Nephron (organoid): ENCODE measurements at regions not wholly inside any gene's neighbourhood (a gene's known extent, or its start where the extent isn't known, plus 50 kb on each side); places are given as distances from the start of the nearest gene placed in this dataset.
A peak's percentile ranks its signal among the peaks of the same experiment; 100 is the strongest.

ENCODE experiments used
- H3K27ac Mint-ChIP-seq, 3 experiments: 2 replicates each; pipeline ENCODE4 v1.8.0; 2020; ENCODE audit warnings: mixed read lengths in 3 of 3, mild to moderate bottlenecking in 2 of 3, moderate library complexity in 1 of 3
- H3K27me3 Mint-ChIP-seq: 2 replicates; pipeline ENCODE4 v1.8.0; 2021; ENCODE audit warnings: low read depth, mild to moderate bottlenecking, moderate library complexity, mixed read lengths
- H3K36me3 Mint-ChIP-seq: 2 replicates; pipeline ENCODE4 v1.8.0; 2020; ENCODE audit warnings: low read depth, mixed read lengths
- H3K4me1 Mint-ChIP-seq: 2 replicates; pipeline ENCODE4 v1.8.0; 2020; ENCODE audit warnings: mixed read lengths
- H3K4me3 Mint-ChIP-seq, 3 experiments: 2 replicates each; pipeline ENCODE4 v1.8.0; 2020; ENCODE audit warnings: mild to moderate bottlenecking in 3 of 3, mixed read lengths in 3 of 3, moderate library complexity in 2 of 3
- H3K9me3 Mint-ChIP-seq: 2 replicates; pipeline ENCODE4 v1.8.0; 2020; ENCODE audit warnings: mixed read lengths
- CTCF ChIP-seq, 3 experiments: fragments of 200-600 bp; sonication (generic); IDR thresholded peaks; one replicate each; pipeline ENCODE4 v1.5.0; 2021; ENCODE audit warnings: antibody characterized with exemption in 3 of 3; ENCODE audit not compliant: unreplicated experiment in 3 of 3

- no peak overlapping the region for H3K4me3 Mint-ChIP-seq
- H3K9me3 Mint-ChIP-seq, result peaks cover 3% of the 10 kb centered on the region
- H3K36me3 Mint-ChIP-seq, result no peaks in the 10 kb centered on the region
- no peak overlapping the region for H3K27ac Mint-ChIP-seq
- no peaks in the 10 kb centered on the region for H3K4me1 Mint-ChIP-seq
- H3K27me3 Mint-ChIP-seq, result no peaks in the 10 kb centered on the region
- TF ChIP-seq CTCF (IDR thresholded peaks at IDR 0.05; ENCODE audit: unreplicated experiment in 3 of 3), result no peak
Measured at GRCh38 chr10:52424341-52424740, 110.3 kb downstream of the DKK1 start.

GRCh38 chr10:52434734-52435133, 120.7 kb downstream of the DKK1 start:
- Mint-ChIP-seq H3K27ac (no peak overlapping the region), H3K4me1 (no peaks in the 10 kb centered on the region), H3K27me3 (no peaks in the 10 kb centered on the region), H3K9me3 (no peaks in the 10 kb centered on the region), H3K4me3 (no peak overlapping the region), H3K36me3 (no peaks in the 10 kb centered on the region)
- TF ChIP-seq CTCF (IDR thresholded peaks at IDR 0.05; ENCODE audit: unreplicated experiment in 3 of 3), result no peak

GRCh38 chr10:52436664-52437063, 122.6 kb downstream of the DKK1 start:
- H3K27me3 Mint-ChIP-seq, result no peaks in the 10 kb centered on the region
- H3K27ac Mint-ChIP-seq, result no peak overlapping the region
- no peaks in the 10 kb centered on the region for H3K36me3 Mint-ChIP-seq
- H3K4me1 Mint-ChIP-seq, result no peaks in the 10 kb centered on the region
- no peak for TF ChIP-seq CTCF (IDR thresholded peaks at IDR 0.05; ENCODE audit: unreplicated experiment in 3 of 3)
- H3K9me3 Mint-ChIP-seq, result no peaks in the 10 kb centered on the region
- H3K4me3 Mint-ChIP-seq, result no peak overlapping the region

- Mint-ChIP-seq H3K27me3 (no peaks in the 10 kb centered on the region), H3K36me3 (no peaks in the 10 kb centered on the region), H3K4me3 (no peak overlapping the region), H3K4me1 (no peaks in the 10 kb centered on the region), H3K9me3 (no peaks in the 10 kb centered on the region), H3K27ac (no peak overlapping the region)
- no peak for TF ChIP-seq CTCF (IDR thresholded peaks at IDR 0.05; ENCODE audit: unreplicated experiment in 3 of 3)
Measured at GRCh38 chr10:52437205-52437646, 123.1 kb downstream of the DKK1 start.

- no peak overlapping the region for H3K4me3 Mint-ChIP-seq
- H3K36me3 Mint-ChIP-seq, result no peaks in the 10 kb centered on the region
- no peaks in the 10 kb centered on the region for H3K9me3 Mint-ChIP-seq
- no peak for TF ChIP-seq CTCF (IDR thresholded peaks at IDR 0.05; ENCODE audit: unreplicated experiment in 3 of 3)
- H3K4me1 Mint-ChIP-seq, result no peaks in the 10 kb centered on the region
- H3K27ac Mint-ChIP-seq, result no peak overlapping the region
- no peaks in the 10 kb centered on the region for H3K27me3 Mint-ChIP-seq
Measured at GRCh38 chr10:52438119-52438518, 124.0 kb downstream of the DKK1 start.

GRCh38 chr10:52440612-52441285, 126.7 kb downstream of the DKK1 start:
- Mint-ChIP-seq H3K4me1 (no peaks in the 10 kb centered on the region), H3K4me3 (no peak overlapping the region), H3K27me3 (no peaks in the 10 kb centered on the region), H3K36me3 (no peaks in the 10 kb centered on the region), H3K27ac (peak overlapping the region in 1 of 3 experiments; percentile 69), H3K9me3 (no peaks in the 10 kb centered on the region)
- peak in 1 of 3 experiments; percentile 9 for TF ChIP-seq CTCF (IDR thresholded peaks at IDR 0.05; ENCODE audit: unreplicated experiment in 3 of 3)
